H9 (cell line): ENCODE measurements at regions not wholly inside any gene's neighbourhood (a gene's known extent, or its start where the extent isn't known, plus 50 kb on each side); places are given as distances from the start of the nearest gene placed in this dataset.

Experiments used
- DNase-seq: peaks from one replicate; pipeline ENCODE4 v3.0.0-alpha.2; 2017
- H2AFZ ChIP-seq: one replicate; pipeline ENCODE4 v1.6.1; 2013; ENCODE audit warnings: mild to moderate bottlenecking, low read length, control low read depth, moderate library complexity
- H2AK5ac ChIP-seq: 2 replicates; pipeline ENCODE4 v1.6.1; 2013; ENCODE audit warnings: low read length, control low read depth, mixed read lengths; ENCODE audit not compliant: insufficient read length
- H2BK120ac ChIP-seq: one replicate; pipeline ENCODE4 v1.6.1; 2013; ENCODE audit warnings: low read depth, mild to moderate bottlenecking, low read length, control low read depth, inconsistent platforms; ENCODE audit not compliant: poor library complexity, severe bottlenecking
- H2BK12ac ChIP-seq: 2 replicates; pipeline ENCODE4 v1.6.1; 2013; ENCODE audit warnings: low read length, control low read depth, mixed read lengths, low read depth; ENCODE audit not compliant: insufficient read length
- H2BK15ac ChIP-seq: 2 replicates; pipeline ENCODE4 v1.6.1; 2013; ENCODE audit warnings: low read depth, low read length, control low read depth
- H2BK20ac ChIP-seq: one replicate; pipeline ENCODE4 v1.6.1; 2013; ENCODE audit warnings: low read depth, mild to moderate bottlenecking, low read length, control low read depth, inconsistent platforms; ENCODE audit not compliant: poor library complexity, severe bottlenecking
- H2BK5ac ChIP-seq: 2 replicates; pipeline ENCODE4 v1.6.1; 2013; ENCODE audit warnings: low read length, control low read depth, mixed read lengths; ENCODE audit not compliant: insufficient read length
- H3K14ac ChIP-seq: 2 replicates; pipeline ENCODE4 v1.6.1; 2013; ENCODE audit warnings: low read length, control low read depth; ENCODE audit not compliant: insufficient read depth
- H3K18ac ChIP-seq: 2 replicates; pipeline ENCODE4 v1.6.1; 2013; ENCODE audit warnings: low read depth, mild to moderate bottlenecking, mixed read lengths, low read length, control low read depth; ENCODE audit not compliant: insufficient read length
- H3K23ac ChIP-seq: 2 replicates; pipeline ENCODE4 v1.6.1; 2013; ENCODE audit warnings: low read length, control low read depth, mixed read lengths, low read depth; ENCODE audit not compliant: insufficient read length
- H3K23me2 ChIP-seq: 2 replicates; pipeline ENCODE4 v1.6.1; 2013; ENCODE audit warnings: low read depth, mild to moderate bottlenecking, mixed read lengths, low read length, control low read depth; ENCODE audit not compliant: insufficient read length, poor library complexity, severe bottlenecking
- H3K27ac ChIP-seq: 2 replicates; pipeline ENCODE4 v1.5.1; 2013; ENCODE audit warnings: low read length, control low read depth, mixed read lengths, low read depth; ENCODE audit not compliant: insufficient read length
- H3K27me3 ChIP-seq: 2 replicates; pipeline ENCODE4 v1.6.1; 2013; ENCODE audit warnings: low read length, control low read depth, inconsistent platforms; ENCODE audit not compliant: insufficient read depth
- H3K4ac ChIP-seq: 2 replicates; pipeline ENCODE4 v1.6.1; 2013; ENCODE audit warnings: low read depth, mild to moderate bottlenecking, control low read depth, inconsistent platforms, low read length, moderate library complexity
- H3K4me1 ChIP-seq: 2 replicates; pipeline ENCODE4 v1.6.1; 2013; ENCODE audit warnings: low read length, control low read depth, inconsistent platforms; ENCODE audit not compliant: insufficient read depth
- H3K4me2 ChIP-seq: 2 replicates; pipeline ENCODE4 v1.6.1; 2013; ENCODE audit warnings: low read length, control low read depth, mixed read lengths; ENCODE audit not compliant: insufficient read length, insufficient read depth
- H3K56ac ChIP-seq: 2 replicates; pipeline ENCODE4 v1.6.1; 2013; ENCODE audit warnings: low read depth, mild to moderate bottlenecking, mixed read lengths, low read length, control low read depth; ENCODE audit not compliant: insufficient read length
- H3K79me1 ChIP-seq: 2 replicates; pipeline ENCODE4 v1.6.1; 2013; ENCODE audit warnings: low read depth, mild to moderate bottlenecking, moderate library complexity, low read length, control low read depth, inconsistent platforms; ENCODE audit not compliant: insufficient read depth, poor library complexity, severe bottlenecking
- H3K79me2 ChIP-seq: 2 replicates; pipeline ENCODE4 v1.6.1; 2013; ENCODE audit warnings: low read length, control low read depth, inconsistent platforms; ENCODE audit not compliant: insufficient read depth
- H3K9ac ChIP-seq: 2 replicates; pipeline ENCODE4 v1.6.1; 2013; ENCODE audit warnings: low read length, control low read depth, mixed read lengths; ENCODE audit not compliant: insufficient read length; ENCODE audit errors: extremely low read depth
- H3K9me3 ChIP-seq: one replicate; pipeline ENCODE4 v1.6.1; 2013; ENCODE audit warnings: low read depth, low read length, inconsistent platforms; ENCODE audit not compliant: control insufficient read depth
- H3T11ph ChIP-seq: one replicate; pipeline ENCODE4 v1.6.1; 2013; ENCODE audit warnings: mild to moderate bottlenecking, low read length, control low read depth, inconsistent platforms
- H4K20me1 ChIP-seq: one replicate; pipeline ENCODE4 v1.6.1; 2013; ENCODE audit not compliant: control insufficient read depth, insufficient read length, insufficient read depth
- H4K5ac ChIP-seq: 2 replicates; pipeline ENCODE4 v1.6.1; 2013; ENCODE audit warnings: low read depth, mild to moderate bottlenecking, mixed read lengths, low read length, control low read depth; ENCODE audit not compliant: insufficient read length
- H4K8ac ChIP-seq: replicated peaks from 2 replicates; pipeline ENCODE4 v1.6.1; 2013; ENCODE audit warnings: low read length, control low read depth, mixed read lengths, low read depth; ENCODE audit not compliant: insufficient read length
- H4K91ac ChIP-seq: 2 replicates; pipeline ENCODE4 v1.6.1; 2013; ENCODE audit warnings: low read depth, mild to moderate bottlenecking, moderate library complexity, mixed read lengths, low read length, control low read depth; ENCODE audit not compliant: insufficient read length
- H3K27ac Mint-ChIP-seq, 3 experiments: 2 replicates in 2 of 3; 3 replicates in 1 of 3; pipeline ENCODE4 v1.8.0; 2020 to 2021; ENCODE audit warnings: mixed read lengths in 3 of 3, mild to moderate bottlenecking in 1 of 3, moderate library complexity in 1 of 3
- H3K27me3 Mint-ChIP-seq: 2 replicates; pipeline ENCODE4 v1.8.0; 2021; ENCODE audit warnings: low read depth, mild to moderate bottlenecking, moderate library complexity, mixed read lengths
- H3K36me3 Mint-ChIP-seq, 3 experiments: 2 replicates in 2 of 3; 3 replicates in 1 of 3; pipeline ENCODE4 v1.8.0; 2020 to 2021; ENCODE audit warnings: low read depth in 3 of 3, mixed read lengths in 3 of 3; ENCODE audit not compliant: insufficient read depth in 1 of 3
- H3K4me1 Mint-ChIP-seq, 2 experiments: 2 replicates each; pipeline ENCODE4 v1.8.0; 2020; ENCODE audit warnings: mixed read lengths in 2 of 2
- H3K4me3 Mint-ChIP-seq, 2 experiments: 2 replicates in 1 of 2; 3 replicates in 1 of 2; pipeline ENCODE4 v1.8.0; 2020 to 2021; ENCODE audit warnings: mild to moderate bottlenecking in 2 of 2, mixed read lengths in 2 of 2, moderate library complexity in 1 of 2
- H3K9me3 Mint-ChIP-seq, 2 experiments: 2 replicates in 1 of 2; 3 replicates in 1 of 2; pipeline ENCODE4 v1.8.0; 2020; ENCODE audit warnings: mild to moderate bottlenecking in 2 of 2, mixed read lengths in 2 of 2, moderate library complexity in 1 of 2
- WGBS: extraction: QIAGEN DNeasy Blood & Tissue Kit; methylation state at CpG from one replicate; pipeline ENCODE4 v1.1.7; 2013; ENCODE audit warnings: missing lambda C conversion rate, low lambda C conversion rate, mixed read lengths; ENCODE audit not compliant: insufficient read length; ENCODE audit errors: extremely low coverage; 5-methylcytosine and 5-hydroxymethylcytosine counted together
- TF ChIP-seq, protein P1 (sequence below): fragments of 200-600 bp; sonication (generic); conservative IDR thresholded peaks from 3 replicates; pipeline ENCODE4 v1.8.0; 2021; ENCODE audit warnings: antibody characterized with exemption, mild to moderate bottlenecking

DNA sequence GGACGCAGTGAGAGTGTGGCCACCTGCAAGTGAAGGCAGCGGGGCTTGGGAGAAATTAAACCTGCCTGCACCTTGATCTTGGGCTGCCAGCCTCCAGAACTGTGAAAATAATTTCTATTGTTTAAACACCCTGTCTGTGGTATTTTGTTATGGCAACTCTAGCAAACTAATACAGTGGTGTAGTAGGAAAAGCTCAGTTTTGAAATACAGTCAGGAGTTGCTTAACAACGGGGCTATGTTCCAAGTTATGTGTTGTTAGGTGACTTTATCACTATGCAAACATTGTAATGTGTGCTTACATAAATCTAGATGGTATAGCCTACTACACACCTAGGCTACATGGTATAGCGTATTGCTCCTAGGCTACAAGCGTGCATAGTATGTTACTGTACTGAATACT, 93.4 kb upstream of the FN1 start:
- H3K27me3 Mint-ChIP-seq, result no peaks in the 10 kb centered on the region
- Histone ChIP-seq H2BK15ac (no peak overlapping the region), H2BK120ac (no peak overlapping the region), H3K27me3 (no peaks in the 10 kb centered on the region), H3K4me2 (no peak overlapping the region), H3K79me1 (no peaks in the 10 kb centered on the region), H4K20me1 (no peaks in the 10 kb centered on the region), H3K18ac (no peak overlapping the region), H2BK5ac (no peak overlapping the region), H2BK20ac (no peak overlapping the region), H3K14ac (no peak overlapping the region), H3K56ac (no peak overlapping the region), H4K91ac (no peak overlapping the region), H3K9ac (no peak overlapping the region), H3K23me2 (no peaks in the 10 kb centered on the region), H3K9me3 (no peaks in the 10 kb centered on the region), H4K5ac (no peak overlapping the region), H2AFZ (no peak overlapping the region), H3K4me1 (no peaks in the 10 kb centered on the region), H4K8ac (no peak overlapping the region), H3K79me2 (no peaks in the 10 kb centered on the region), H3T11ph (no peak overlapping the region), H2BK12ac (no peak overlapping the region), H3K23ac (no peak overlapping the region), H3K27ac (no peak overlapping the region), H3K4ac (no peak overlapping the region), H2AK5ac (no peak overlapping the region)
- no CpG with 5 or more reads among the region's 5 CpGs for WGBS
- peaks cover 4 to 7% (median 6%) of the 10 kb centered on the region in 3 experiments; a peak in 6 of 7 replicates for H3K36me3 Mint-ChIP-seq
- peaks cover 12% of the 10 kb centered on the region in 2 experiments for H3K9me3 Mint-ChIP-seq
- TF ChIP-seq, protein P1, sequence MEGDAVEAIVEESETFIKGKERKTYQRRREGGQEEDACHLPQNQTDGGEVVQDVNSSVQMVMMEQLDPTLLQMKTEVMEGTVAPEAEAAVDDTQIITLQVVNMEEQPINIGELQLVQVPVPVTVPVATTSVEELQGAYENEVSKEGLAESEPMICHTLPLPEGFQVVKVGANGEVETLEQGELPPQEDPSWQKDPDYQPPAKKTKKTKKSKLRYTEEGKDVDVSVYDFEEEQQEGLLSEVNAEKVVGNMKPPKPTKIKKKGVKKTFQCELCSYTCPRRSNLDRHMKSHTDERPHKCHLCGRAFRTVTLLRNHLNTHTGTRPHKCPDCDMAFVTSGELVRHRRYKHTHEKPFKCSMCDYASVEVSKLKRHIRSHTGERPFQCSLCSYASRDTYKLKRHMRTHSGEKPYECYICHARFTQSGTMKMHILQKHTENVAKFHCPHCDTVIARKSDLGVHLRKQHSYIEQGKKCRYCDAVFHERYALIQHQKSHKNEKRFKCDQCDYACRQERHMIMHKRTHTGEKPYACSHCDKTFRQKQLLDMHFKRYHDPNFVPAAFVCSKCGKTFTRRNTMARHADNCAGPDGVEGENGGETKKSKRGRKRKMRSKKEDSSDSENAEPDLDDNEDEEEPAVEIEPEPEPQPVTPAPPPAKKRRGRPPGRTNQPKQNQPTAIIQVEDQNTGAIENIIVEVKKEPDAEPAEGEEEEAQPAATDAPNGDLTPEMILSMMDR, result no peak
- H3K27ac Mint-ChIP-seq, result no peak overlapping the region
- H3K4me3 Mint-ChIP-seq, result no peak overlapping the region
- H3K4me1 Mint-ChIP-seq, result no peaks in the 10 kb centered on the region
- DNase-seq, result no peak
